OCI-LY1 (cell line): ENCODE measurements at regions not wholly inside any gene's neighbourhood (a gene's known extent, or its start where the extent isn't known, plus 50 kb on each side); places are given as distances from the start of the nearest gene placed in this dataset.

Experiments
- H2AFZ ChIP-seq: fragments of 200-600 bp; sonication (generic), shearing (Covaris generic); 2 replicates; pipeline ENCODE4 v1.6.0; 2014; ENCODE audit warnings: antibody characterized with exemption, mild to moderate bottlenecking, low read length
- H3F3A ChIP-seq: fragments of 200-600 bp; sonication (generic), shearing (Covaris generic); 2 replicates; pipeline ENCODE4 v1.6.0; 2014; ENCODE audit warnings: mild to moderate bottlenecking, antibody characterized with exemption, low read length, moderate library complexity; ENCODE audit not compliant: insufficient read depth
- H3K27ac ChIP-seq: fragments of 200-600 bp; sonication (generic); 2 replicates; pipeline ENCODE4 v1.5.1; 2014; ENCODE audit warnings: low read length, mixed run types, mild to moderate bottlenecking, low read depth; ENCODE audit not compliant: poor library complexity, severe bottlenecking
- H3K27me3 ChIP-seq: fragments of 200-600 bp; sonication (generic); 2 replicates; pipeline ENCODE4 v1.6.0; 2014; ENCODE audit warnings: antibody characterized with exemption, mild to moderate bottlenecking, low read length, moderate library complexity; ENCODE audit not compliant: insufficient read depth
- H3K36me3 ChIP-seq: fragments of 200-600 bp; sonication (generic); 2 replicates; pipeline ENCODE4 v1.6.1; 2014; ENCODE audit warnings: mild to moderate bottlenecking, antibody characterized with exemption, low read length, moderate library complexity, mixed read lengths; ENCODE audit not compliant: insufficient read depth
- H3K4me1 ChIP-seq: fragments of 200-600 bp; sonication (generic); 2 replicates; pipeline ENCODE4 v1.5.1; 2014; ENCODE audit warnings: mild to moderate bottlenecking, low read length, moderate library complexity; ENCODE audit not compliant: insufficient read depth, severe bottlenecking
- H3K4me2 ChIP-seq: fragments of 200-600 bp; sonication (generic), shearing (Covaris generic); 2 replicates; pipeline ENCODE4 v1.6.1; 2014; ENCODE audit warnings: low read length
- H3K4me3 ChIP-seq: fragments of 200-600 bp; sonication (generic); 2 replicates; pipeline ENCODE4 v1.5.1; 2014; ENCODE audit warnings: low read length, low read depth, mild to moderate bottlenecking, mixed read lengths; ENCODE audit not compliant: poor library complexity, severe bottlenecking
- H3K79me2 ChIP-seq: fragments of 200-600 bp; shearing (Covaris generic); 2 replicates; pipeline ENCODE4 v1.6.1; 2016; ENCODE audit warnings: mixed run types, low read length, mixed read lengths; ENCODE audit not compliant: insufficient read depth
- H3K9ac ChIP-seq: fragments of 200-600 bp; sonication (generic), shearing (Covaris generic); 2 replicates; pipeline ENCODE4 v1.6.1; 2014; ENCODE audit warnings: mild to moderate bottlenecking, low read length, mixed read lengths
- H3K9me2 ChIP-seq: fragments of 200-600 bp; sonication (generic), shearing (Covaris generic); 2 replicates; pipeline ENCODE4 v1.6.1; 2014; ENCODE audit warnings: low read depth, mild to moderate bottlenecking, low read length, mixed read lengths
- H3K9me3 ChIP-seq: fragments of 200-600 bp; shearing (Covaris generic); 2 replicates; pipeline ENCODE4 v1.6.1; 2014; ENCODE audit warnings: low read length, mixed read lengths
- H4K20me1 ChIP-seq: fragments of 200-600 bp; sonication (generic), shearing (Covaris generic); 2 replicates; pipeline ENCODE4 v1.6.0; 2016; ENCODE audit warnings: mild to moderate bottlenecking, low read length; ENCODE audit not compliant: insufficient read depth
- CTCF ChIP-seq: fragments of 200-600 bp; sonication (generic), shearing (Covaris generic); IDR thresholded peaks from 2 replicates; pipeline ENCODE4 v1.5.1; 2017; ENCODE audit warnings: mild to moderate bottlenecking, antibody characterized with exemption, low read length, moderate library complexity, mixed read lengths
- EZH2 ChIP-seq: fragments of 200-600 bp; sonication (generic), shearing (Covaris generic); IDR thresholded peaks from 2 replicates; pipeline ENCODE4 v1.8.0; 2017; ENCODE audit warnings: borderline replicate concordance, mixed run types, mild to moderate bottlenecking, antibody characterized with exemption, low read length, moderate library complexity, mixed read lengths

- Histone ChIP-seq H2AFZ (no peak overlapping the region), H3K4me3 (no peak overlapping the region), H3K27me3 (no peaks in the 10 kb centered on the region), H3F3A (no peaks in the 10 kb centered on the region), H3K27ac (no peak overlapping the region), H3K9ac (no peak overlapping the region), H3K9me2 (no peaks in the 10 kb centered on the region), H3K9me3 (no peaks in the 10 kb centered on the region), H3K4me2 (no peak overlapping the region), H3K79me2 (no peaks in the 10 kb centered on the region), H4K20me1 (no peaks in the 10 kb centered on the region), H3K36me3 (no peaks in the 10 kb centered on the region), H3K4me1 (no peaks in the 10 kb centered on the region)
- TF ChIP-seq EZH2 (no peak), CTCF (no peak)
Measured at GRCh38 chr11:127334466-127334865, 333.9 kb upstream of the KIRREL3 start.

- Histone ChIP-seq H3K9me3 (no peaks in the 10 kb centered on the region), H3K79me2 (no peaks in the 10 kb centered on the region), H3K4me1 (no peaks in the 10 kb centered on the region), H2AFZ (no peak overlapping the region), H3F3A (no peaks in the 10 kb centered on the region), H3K9me2 (no peaks in the 10 kb centered on the region), H4K20me1 (no peaks in the 10 kb centered on the region), H3K36me3 (no peaks in the 10 kb centered on the region), H3K27me3 (no peaks in the 10 kb centered on the region), H3K27ac (no peak overlapping the region), H3K9ac (no peak overlapping the region), H3K4me3 (no peak overlapping the region), H3K4me2 (no peak overlapping the region)
- TF ChIP-seq EZH2 (no peak), CTCF (no peak)
Measured at GRCh38 chr11:127332896-127333295, 332.3 kb upstream of the KIRREL3 start.

DNA sequence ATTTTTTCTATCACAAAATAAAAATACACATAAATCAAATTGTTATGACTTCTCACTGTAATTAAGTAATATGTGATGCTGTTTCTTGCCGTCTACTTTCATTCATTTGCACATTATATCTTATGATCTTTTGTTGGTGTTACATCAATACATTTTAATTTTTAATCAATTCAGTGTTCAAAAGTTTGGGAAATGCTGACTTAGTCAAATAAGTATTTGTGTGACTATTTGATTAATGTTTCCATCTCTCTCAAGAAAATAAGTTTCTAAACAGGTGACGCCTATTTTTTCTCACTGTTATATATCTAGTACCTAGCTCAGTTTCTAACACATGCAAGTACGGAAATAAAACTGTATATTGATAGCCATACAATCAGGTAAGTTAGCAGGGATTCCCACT, 329.5 kb upstream of the KIRREL3 start:
- no peak overlapping the region for H3K27ac ChIP-seq
- no peaks in the 10 kb centered on the region for H3K4me1 ChIP-seq

More for the DNA sequence above, 329.5 kb upstream of the KIRREL3 start:
- H3K36me3 ChIP-seq, result no peaks in the 10 kb centered on the region
- no peak overlapping the region for H3K4me2 ChIP-seq
- H2AFZ ChIP-seq, result no peak overlapping the region
- H3K9me2 ChIP-seq, result no peaks in the 10 kb centered on the region
- no peaks in the 10 kb centered on the region for H3K27me3 ChIP-seq
- no peaks in the 10 kb centered on the region for H3K9me3 ChIP-seq
- no peaks in the 10 kb centered on the region for H3K79me2 ChIP-seq
- H3F3A ChIP-seq, result no peaks in the 10 kb centered on the region
- TF ChIP-seq CTCF, result no peak
- TF ChIP-seq EZH2, result no peak
- no peak overlapping the region for H3K9ac ChIP-seq
- H3K4me3 ChIP-seq, result no peak overlapping the region
- no peaks in the 10 kb centered on the region for H4K20me1 ChIP-seq
